ENCODE measurements at regions not wholly inside any gene's neighbourhood (a gene's known extent, or its start where the extent isn't known, plus 50 kb on each side); places are given as distances from the start of the nearest gene placed in this dataset.

- WGBS, 5 donors, result 67 to 77% (median 73%) methylated on average over 1 of the region's 1 CpG
- no peaks in the 10 kb centered on the region for H3K36me3 ChIP-seq
- intact Hi-C loops (cut with DNase I; ENCODE audit: low total_unique reads), result no loop called here
- no peak overlapping the region for H3K4me3 ChIP-seq
- H3K27ac ChIP-seq, result no peak overlapping the region
- TF ChIP-seq POLR2AphosphoS5 (IDR thresholded peaks at IDR 0.05), result no peak
- no peak for TF ChIP-seq CTCF (IDR thresholded peaks at IDR 0.05)
- TF ChIP-seq EP300 (IDR thresholded peaks at IDR 0.05), result no peak
- no peak for TF ChIP-seq POLR2A (IDR thresholded peaks at IDR 0.05)
- no peak for DNase-seq
- no peaks in the 10 kb centered on the region for H3K4me1 ChIP-seq
- H3K9me3 ChIP-seq, result peaks cover 0 to 14% (median 8%) of the 10 kb centered on the region in 4 donors
- no peaks in the 10 kb centered on the region for H3K27me3 ChIP-seq
These were observed 2023.7 kb downstream of the ARAP2 start for GRCh38 chr4:34220601-34221000.

- Histone ChIP-seq H3K9me3 (peaks cover 0 to 23% (median 19%) of the 10 kb centered on the region in 4 donors), H3K4me1 (no peaks in the 10 kb centered on the region), H3K4me3 (no peak overlapping the region), H3K27me3 (no peaks in the 10 kb centered on the region), H3K27ac (no peak overlapping the region), H3K36me3 (no peaks in the 10 kb centered on the region)
- 79 to 93% (median 86%) methylated on average over 1 of the region's 1 CpG for WGBS, 5 donors
- no peak for DNase-seq
- TF ChIP-seq POLR2AphosphoS5 (IDR thresholded peaks at IDR 0.05) (no peak), CTCF (IDR thresholded peaks at IDR 0.05) (no peak), EP300 (IDR thresholded peaks at IDR 0.05) (no peak), POLR2A (IDR thresholded peaks at IDR 0.05) (no peak)
- intact Hi-C loops (cut with DNase I; ENCODE audit: low total_unique reads), result no loop called here
These were observed 2022.3 kb downstream of the ARAP2 start for GRCh38 chr4:34221986-34222385.

GRCh38 chr4:34236118-34236517 lies 2008.2 kb downstream of the ARAP2 start:
- Histone ChIP-seq H3K4me3 (no peak overlapping the region), H3K36me3 (no peaks in the 10 kb centered on the region), H3K27me3 (no peaks in the 10 kb centered on the region), H3K9me3 (peaks cover 0 to 4% (median 0%) of the 10 kb centered on the region in 4 donors), H3K27ac (no peak overlapping the region), H3K4me1 (no peaks in the 10 kb centered on the region)
- intact Hi-C loops (cut with DNase I; ENCODE audit: low total_unique reads), result no loop called here
- TF ChIP-seq POLR2AphosphoS5 (IDR thresholded peaks at IDR 0.05) (no peak), EP300 (IDR thresholded peaks at IDR 0.05) (no peak), POLR2A (IDR thresholded peaks at IDR 0.05) (no peak), CTCF (IDR thresholded peaks at IDR 0.05) (no peak)
- no peak for DNase-seq
- 82 to 97% (median 93%) methylated on average over 1 of the region's 1 CpG for WGBS, 5 donors

DNA sequence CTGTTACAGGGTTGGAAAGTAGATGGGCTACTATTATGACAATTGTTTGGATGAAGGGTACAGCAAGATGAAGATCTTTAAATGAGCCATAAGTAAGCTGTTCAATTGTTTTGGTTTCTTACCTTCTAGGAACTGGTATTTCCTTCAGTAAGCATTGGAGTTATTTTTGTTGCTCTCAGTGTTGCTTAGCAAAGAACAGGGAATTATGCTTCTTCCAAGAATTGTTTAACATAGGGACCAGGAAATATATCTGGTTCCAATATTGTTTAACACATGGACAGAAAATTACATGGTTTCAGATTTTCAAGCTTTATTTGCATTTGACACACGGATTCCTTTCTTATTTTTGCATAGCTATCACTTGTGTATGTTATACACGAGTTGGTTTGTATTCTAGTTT lies 1999.0 kb downstream of the ARAP2 start:
- no peaks in the 10 kb centered on the region for H3K27me3 ChIP-seq
- H3K4me1 ChIP-seq, result no peaks in the 10 kb centered on the region
- H3K27ac ChIP-seq, result no peak overlapping the region
- no peaks in the 10 kb centered on the region for H3K36me3 ChIP-seq
- no peak overlapping the region for H3K4me3 ChIP-seq
- intact Hi-C loops (cut with DNase I; ENCODE audit: low total_unique reads), result no loop called here
- WGBS, 5 donors, result 67 to 80% (median 72%) methylated on average over 2 of the region's 2 CpGs
- TF ChIP-seq POLR2A (IDR thresholded peaks at IDR 0.05) (no peak), POLR2AphosphoS5 (IDR thresholded peaks at IDR 0.05) (no peak), EP300 (IDR thresholded peaks at IDR 0.05) (no peak), CTCF (IDR thresholded peaks at IDR 0.05) (no peak)
- no peak for DNase-seq
- peaks cover 0 to 7% (median 0%) of the 10 kb centered on the region in 4 donors for H3K9me3 ChIP-seq

Data from stomach (tissue), 8 donors.